MM.1S (cell line): ENCODE measurements at regions not wholly inside any gene's neighbourhood (a gene's known extent, or its start where the extent isn't known, plus 50 kb on each side); places are given as distances from the start of the nearest gene placed in this dataset.

Source experiments
- DNase-seq: peaks from one replicate; pipeline ENCODE4 v3.0.0-alpha.2; 2015
- H2AFZ ChIP-seq: fragments of 300-600 bp; sonication (generic); 2 replicates; pipeline ENCODE4 v1.6.0; 2016; ENCODE audit warnings: antibody characterized with exemption, low read length
- H3F3A ChIP-seq: fragments of 300-600 bp; sonication (generic); 2 replicates; pipeline ENCODE4 v1.6.1; 2016; ENCODE audit warnings: mild to moderate bottlenecking, antibody characterized with exemption, low read length, moderate library complexity, mixed read lengths; ENCODE audit not compliant: insufficient read depth
- H3K27ac ChIP-seq: fragments of 300-600 bp; sonication (generic); 2 replicates; pipeline ENCODE4 v1.5.1; 2016; ENCODE audit warnings: mild to moderate bottlenecking, low read length
- H3K27me3 ChIP-seq: fragments of 300-600 bp; sonication (generic); replicated peaks from 2 replicates; pipeline ENCODE4 v1.6.0; 2016; ENCODE audit warnings: low read length; ENCODE audit not compliant: insufficient read depth
- H3K36me3 ChIP-seq: fragments of 300-600 bp; sonication (generic); replicated peaks from 2 replicates; pipeline ENCODE4 v1.6.1; 2016; ENCODE audit warnings: mild to moderate bottlenecking, low read length, mixed read lengths; ENCODE audit not compliant: insufficient read depth
- H3K4me1 ChIP-seq: fragments of 300-600 bp; sonication (generic); 2 replicates; pipeline ENCODE4 v1.6.1; 2016; ENCODE audit warnings: low read length, mixed read lengths
- H3K4me2 ChIP-seq: fragments of 300-600 bp; sonication (generic); 2 replicates; pipeline ENCODE4 v1.6.0; 2016; ENCODE audit warnings: low read depth, low read length
- H3K4me3 ChIP-seq: fragments of 300-600 bp; sonication (generic); 2 replicates; pipeline ENCODE4 v1.5.1; 2016; ENCODE audit warnings: low read length, mixed read lengths
- H3K79me2 ChIP-seq: fragments of 300-600 bp; sonication (generic); 2 replicates; pipeline ENCODE4 v1.6.1; 2016; ENCODE audit warnings: mixed run types, low read length, mixed read lengths
- H3K9ac ChIP-seq: fragments of 300-600 bp; sonication (generic); 2 replicates; pipeline ENCODE4 v1.6.1; 2016; ENCODE audit warnings: low read length, mixed read lengths
- H3K9me2 ChIP-seq: fragments of 300-600 bp; sonication (generic); replicated peaks from 2 replicates; pipeline ENCODE4 v1.6.1; 2016; ENCODE audit warnings: mild to moderate bottlenecking, low read length, mixed read lengths; ENCODE audit not compliant: insufficient read depth
- H3K9me3 ChIP-seq: fragments of 300-600 bp; sonication (generic); replicated peaks from 2 replicates; pipeline ENCODE4 v1.6.1; 2016; ENCODE audit warnings: mild to moderate bottlenecking, low read length, mixed read lengths; ENCODE audit not compliant: insufficient read depth
- H4K20me1 ChIP-seq: fragments of 300-600 bp; sonication (generic); 2 replicates; pipeline ENCODE4 v1.6.1; 2016; ENCODE audit warnings: mild to moderate bottlenecking, low read length, moderate library complexity, mixed read lengths; ENCODE audit not compliant: insufficient read depth
- EZH2 ChIP-seq: fragments of 300-600 bp; sonication (generic); optimal IDR thresholded peaks from 2 replicates; pipeline ENCODE3; 2017; ENCODE audit warnings: low read depth, mild to moderate bottlenecking, antibody characterized with exemption, low read length, mixed read lengths
- EZH2phosphoT487 ChIP-seq: fragments of 300-600 bp; sonication (generic); IDR thresholded peaks from 2 replicates; pipeline ENCODE4 v1.6.1; 2018; ENCODE audit warnings: antibody characterized with exemption, low read length
- TF ChIP-seq, protein P1 (sequence below): fragments of 300-600 bp; sonication (generic); IDR thresholded peaks from 2 replicates; pipeline ENCODE4 v1.5.1; 2016; ENCODE audit warnings: antibody characterized with exemption, low read length, mixed read lengths

DNA sequence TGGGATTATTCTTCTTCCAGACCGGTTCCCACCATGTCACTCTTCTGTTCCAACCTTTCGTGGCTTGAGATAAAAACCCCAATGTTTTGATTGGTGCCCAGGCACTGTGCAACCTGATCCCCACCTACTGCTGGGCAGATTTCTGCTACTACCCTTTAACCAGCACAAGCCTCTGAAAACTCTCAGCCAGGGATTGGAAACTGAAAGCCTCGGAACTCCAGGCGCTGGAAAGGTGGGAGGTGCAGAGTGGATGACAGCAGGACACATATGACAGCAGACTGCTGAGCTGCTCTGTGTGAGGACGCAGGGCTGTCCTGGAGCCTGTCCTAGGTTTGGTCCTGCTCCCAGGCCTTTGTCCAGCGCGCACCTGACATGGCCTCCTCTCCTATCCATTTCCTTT, 68.5 kb upstream of the GTF3A start:
- no peaks in the 10 kb centered on the region for H3K4me1 ChIP-seq
- no peak overlapping the region for H3K9ac ChIP-seq
- DNase-seq, result no peak
- H3K9me3 ChIP-seq, result no peaks in the 10 kb centered on the region
- H2AFZ ChIP-seq, result no peak overlapping the region
- TF ChIP-seq EZH2, result no peak
- TF ChIP-seq EZH2phosphoT487, result no peak
- TF ChIP-seq, protein P1, sequence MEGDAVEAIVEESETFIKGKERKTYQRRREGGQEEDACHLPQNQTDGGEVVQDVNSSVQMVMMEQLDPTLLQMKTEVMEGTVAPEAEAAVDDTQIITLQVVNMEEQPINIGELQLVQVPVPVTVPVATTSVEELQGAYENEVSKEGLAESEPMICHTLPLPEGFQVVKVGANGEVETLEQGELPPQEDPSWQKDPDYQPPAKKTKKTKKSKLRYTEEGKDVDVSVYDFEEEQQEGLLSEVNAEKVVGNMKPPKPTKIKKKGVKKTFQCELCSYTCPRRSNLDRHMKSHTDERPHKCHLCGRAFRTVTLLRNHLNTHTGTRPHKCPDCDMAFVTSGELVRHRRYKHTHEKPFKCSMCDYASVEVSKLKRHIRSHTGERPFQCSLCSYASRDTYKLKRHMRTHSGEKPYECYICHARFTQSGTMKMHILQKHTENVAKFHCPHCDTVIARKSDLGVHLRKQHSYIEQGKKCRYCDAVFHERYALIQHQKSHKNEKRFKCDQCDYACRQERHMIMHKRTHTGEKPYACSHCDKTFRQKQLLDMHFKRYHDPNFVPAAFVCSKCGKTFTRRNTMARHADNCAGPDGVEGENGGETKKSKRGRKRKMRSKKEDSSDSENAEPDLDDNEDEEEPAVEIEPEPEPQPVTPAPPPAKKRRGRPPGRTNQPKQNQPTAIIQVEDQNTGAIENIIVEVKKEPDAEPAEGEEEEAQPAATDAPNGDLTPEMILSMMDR, result no peak
- no peaks in the 10 kb centered on the region for H3K36me3 ChIP-seq
- no peaks in the 10 kb centered on the region for H4K20me1 ChIP-seq
- no peaks in the 10 kb centered on the region for H3K9me2 ChIP-seq
- no peaks in the 10 kb centered on the region for H3K27me3 ChIP-seq
- H3K27ac ChIP-seq, result no peak overlapping the region
- H3K79me2 ChIP-seq, result no peaks in the 10 kb centered on the region
- H3F3A ChIP-seq, result no peaks in the 10 kb centered on the region
- no peak overlapping the region for H3K4me2 ChIP-seq
- H3K4me3 ChIP-seq, result no peak overlapping the region

DNA sequence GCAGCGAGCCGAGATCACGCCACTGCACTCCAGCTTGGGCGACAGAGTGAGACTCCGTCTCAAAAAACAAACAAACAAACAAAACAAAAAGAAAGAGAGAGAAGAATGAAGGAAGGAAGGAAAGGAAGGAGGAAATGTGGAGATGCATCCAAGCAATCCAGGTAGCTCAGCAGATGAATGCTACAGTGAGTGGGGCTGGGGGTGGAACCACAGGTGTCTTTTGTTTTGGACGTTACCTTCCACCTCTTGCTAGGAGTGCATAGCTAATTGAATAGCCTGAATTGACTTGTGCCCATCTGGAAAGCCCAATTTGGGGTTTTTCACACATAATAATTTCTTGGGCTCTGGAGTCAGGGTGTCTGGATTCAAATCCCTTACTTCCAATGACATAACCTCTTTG, 66.0 kb upstream of the GTF3A start:
- Histone ChIP-seq H3K4me2 (no peak overlapping the region), H3K9me3 (no peaks in the 10 kb centered on the region), H4K20me1 (no peaks in the 10 kb centered on the region), H3K27me3 (no peaks in the 10 kb centered on the region), H3F3A (no peaks in the 10 kb centered on the region), H3K9ac (no peak overlapping the region), H3K9me2 (no peaks in the 10 kb centered on the region), H3K27ac (no peak overlapping the region), H3K79me2 (no peaks in the 10 kb centered on the region), H3K4me3 (no peak overlapping the region), H3K4me1 (no peaks in the 10 kb centered on the region), H2AFZ (no peak overlapping the region), H3K36me3 (no peaks in the 10 kb centered on the region)
- DNase-seq, result no peak
- no peak for TF ChIP-seq EZH2
- TF ChIP-seq, protein P1, result no peak
- TF ChIP-seq EZH2phosphoT487, result no peak

DNA sequence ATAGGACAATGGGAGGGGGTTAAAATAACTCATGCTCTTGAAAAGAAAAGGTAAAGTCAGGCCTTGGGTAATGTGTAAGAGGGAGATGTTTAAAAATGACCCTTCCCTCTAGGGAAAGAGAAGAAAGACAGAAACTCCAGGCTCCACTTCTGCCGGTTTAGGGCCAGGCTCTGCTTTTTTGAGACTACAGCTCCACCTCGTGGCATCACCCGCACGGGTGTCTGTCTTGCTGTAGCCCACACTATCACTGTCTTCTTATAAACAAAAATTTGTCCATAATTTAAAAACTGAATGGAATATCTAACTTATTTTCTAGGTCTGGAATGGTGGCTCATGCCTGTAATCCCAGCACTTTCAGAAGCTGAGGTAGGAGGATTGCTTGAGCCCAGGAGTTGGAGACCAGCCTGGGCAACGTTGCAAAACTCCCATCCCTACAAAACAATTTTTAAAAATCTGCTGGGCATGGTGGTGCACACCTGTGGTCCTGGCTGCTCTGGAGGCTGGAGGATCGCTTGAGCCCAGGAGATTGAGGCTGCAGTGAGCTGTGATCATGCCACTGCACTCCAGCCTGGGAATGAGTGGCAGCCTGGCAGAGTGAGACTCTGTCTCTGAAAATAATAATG, 65.1 kb upstream of the GTF3A start:
- H3K9me3 ChIP-seq, result no peaks in the 10 kb centered on the region
- H3K4me2 ChIP-seq, result no peak overlapping the region
- DNase-seq, result peak; percentile 22
- no peak overlapping the region for H3K9ac ChIP-seq
- no peak overlapping the region for H3K4me3 ChIP-seq
- no peaks in the 10 kb centered on the region for H3F3A ChIP-seq
- TF ChIP-seq, protein P1, result peak; percentile 46
- TF ChIP-seq EZH2, result no peak
- no peaks in the 10 kb centered on the region for H3K9me2 ChIP-seq
- H3K79me2 ChIP-seq, result no peaks in the 10 kb centered on the region
- no peak overlapping the region for H2AFZ ChIP-seq
- no peaks in the 10 kb centered on the region for H4K20me1 ChIP-seq
- H3K27ac ChIP-seq, result no peak overlapping the region
- no peaks in the 10 kb centered on the region for H3K36me3 ChIP-seq
- no peaks in the 10 kb centered on the region for H3K27me3 ChIP-seq
- no peaks in the 10 kb centered on the region for H3K4me1 ChIP-seq
